VCaP (cell line): ENCODE measurements at regions not wholly inside any gene's neighbourhood (a gene's known extent, or its start where the extent isn't known, plus 50 kb on each side); places are given as distances from the start of the nearest gene placed in this dataset.
A peak's percentile ranks its signal among the peaks of the same experiment; 100 is the strongest.

Experiments used
- H3K27ac ChIP-seq: fragments of 450-650 bp; 2 replicates; pipeline ENCODE4 v1.5.1; 2017
- CTCF ChIP-seq: fragments of 450-650 bp; conservative IDR thresholded peaks from 2 replicates; pipeline ENCODE4 v1.5.1; 2017; ENCODE audit warnings: mild to moderate bottlenecking, moderate library complexity

GRCh38 chr21:28770867-28771661 is 221.6 kb downstream of the LTN1 start:
- TF ChIP-seq CTCF: no peak
- peak overlapping the region; percentile 90 for H3K27ac ChIP-seq

GRCh38 chr21:28769683-28770082 is 223.0 kb downstream of the LTN1 start:
- no peak for TF ChIP-seq CTCF
- peak overlapping the region; percentile 90; the same call in 1 of the 2 replicates for H3K27ac ChIP-seq

- TF ChIP-seq CTCF: no peak
- H3K27ac ChIP-seq: no peak overlapping the region; the same call in 1 of the 2 replicates
These were observed 223.9 kb downstream of the LTN1 start for GRCh38 chr21:28768753-28769152.

- H3K27ac ChIP-seq: peak overlapping the region; percentile 95; the same call in 1 of the 2 replicates
- TF ChIP-seq CTCF: no peak
These were observed 225.2 kb downstream of the LTN1 start for GRCh38 chr21:28767523-28767922.

GRCh38 chr21:28763809-28764418 is 228.8 kb downstream of the LTN1 start:
- peak overlapping the region; percentile 95 for H3K27ac ChIP-seq
- TF ChIP-seq CTCF: no peak

- no peak for TF ChIP-seq CTCF
- H3K27ac ChIP-seq: peak overlapping the region; percentile 95
These were observed 230.3 kb downstream of the LTN1 start for GRCh38 chr21:28762357-28762735.

- TF ChIP-seq CTCF: no peak
- peak overlapping the region; percentile 95 for H3K27ac ChIP-seq
These were observed 230.9 kb downstream of the LTN1 start for GRCh38 chr21:28761674-28762356.
